ENCODE measurements at regions not wholly inside any gene's neighbourhood (a gene's known extent, or its start where the extent isn't known, plus 50 kb on each side); places are given as distances from the start of the nearest gene placed in this dataset.

DNA sequence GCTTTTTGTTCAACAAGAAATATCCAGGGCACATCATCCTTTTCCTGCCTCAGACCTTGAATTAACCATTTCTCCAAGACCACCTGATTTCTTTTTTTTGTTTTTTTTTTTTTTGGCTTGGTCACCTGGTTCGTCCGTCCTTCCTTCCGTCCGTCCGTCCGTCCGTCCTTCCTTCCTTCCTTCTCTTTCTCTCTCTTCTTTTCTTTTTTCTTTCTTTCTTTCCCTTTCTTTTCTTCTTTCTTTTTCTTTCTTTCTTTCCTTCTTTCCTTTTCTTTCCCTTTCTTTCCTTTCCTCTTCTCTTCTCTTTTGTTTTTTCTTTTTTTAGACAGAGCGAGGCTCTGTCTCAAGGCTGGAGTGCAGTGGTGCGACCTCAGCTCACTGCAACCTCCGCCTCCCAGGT, 80.7 kb downstream of the TET3 start:
- TF ChIP-seq CTCF (optimal IDR thresholded peaks at IDR 0.05 in 1 of 3, IDR thresholded peaks at IDR 0.05 in 1 of 3, conservative IDR thresholded peaks at IDR 0.05 in 1 of 3; ENCODE audit: extremely low read depth in 1 of 3, insufficient read depth in 2 of 3, low read length in 3 of 3) (no peak), EZH2 (IDR thresholded peaks at IDR 0.05; ENCODE audit: low read length) (no peak)
